ENCODE measurements at regions not wholly inside any gene's neighbourhood (a gene's known extent, or its start where the extent isn't known, plus 50 kb on each side); places are given as distances from the start of the nearest gene placed in this dataset.

GRCh38 chrX:75648803-75649588, 126.2 kb upstream of the ZDHHC15 start (continued):
- TF ChIP-seq ZNF83 (CRISPR knock-in tag; IDR thresholded peaks at IDR 0.05; ENCODE audit: borderline replicate concordance) (no peak), NFKB2 (CRISPR knock-in tag; IDR thresholded peaks at IDR 0.05; ENCODE audit: borderline replicate concordance) (no peak), IKZF5 (CRISPR knock-in tag; IDR thresholded peaks at IDR 0.05) (no peak; the same call in 1 of the 2 replicates), NR1H2 (CRISPR knock-in tag; IDR thresholded peaks at IDR 0.05; ENCODE audit: borderline replicate concordance, low read depth) (no peak), TP53 (CRISPR knock-in tag; conservative IDR thresholded peaks at IDR 0.05) (no peak), SIX1 (CRISPR knock-in tag; IDR thresholded peaks at IDR 0.05; ENCODE audit: borderline replicate concordance) (no peak), CCAR2 (optimal IDR thresholded peaks at IDR 0.05; ENCODE audit: low read depth, low read length) (no peak), ZNF800 (CRISPR knock-in tag; IDR thresholded peaks at IDR 0.05) (no peak), ZNF792 (CRISPR knock-in tag; IDR thresholded peaks at IDR 0.05) (peak; percentile 59; the same call in 1 of the 2 replicates), RXRB (CRISPR knock-in tag; IDR thresholded peaks at IDR 0.05; ENCODE audit: borderline replicate concordance) (peak; percentile 78), HNRNPH1 (optimal IDR thresholded peaks at IDR 0.05; ENCODE audit: low read depth, low read length) (no peak), ZNF891 (CRISPR knock-in tag; IDR thresholded peaks at IDR 0.05) (no peak), NFKBIZ (CRISPR knock-in tag; IDR thresholded peaks at IDR 0.05) (no peak), CBFB (CRISPR knock-in tag; IDR thresholded peaks at IDR 0.05) (no peak), TIGD3 (CRISPR knock-in tag; IDR thresholded peaks at IDR 0.05; ENCODE audit: borderline replicate concordance) (no peak), CREM (IDR thresholded peaks at IDR 0.05) (peak; percentile 45; the same call in 1 of the 2 replicates), CREM (CRISPR knock-in tag; IDR thresholded peaks at IDR 0.05) (no peak), ZBED4 (CRISPR knock-in tag; IDR thresholded peaks at IDR 0.05; ENCODE audit: borderline replicate concordance) (peak; percentile 83; the same call in 1 of the 2 replicates), KAT8 (CRISPR knock-in tag; IDR thresholded peaks at IDR 0.05) (0 out of 2 replicates have a peak, but pooled peaks have one; percentile 27), ZNF331 (CRISPR knock-in tag; IDR thresholded peaks at IDR 0.05) (peak; percentile 50; the same call in 1 of the 2 replicates)

Data from HepG2 (cell line).